HG03432 (cell line): ENCODE measurements at regions not wholly inside any gene's neighbourhood (a gene's known extent, or its start where the extent isn't known, plus 50 kb on each side); places are given as distances from the start of the nearest gene placed in this dataset.
A peak's percentile ranks its signal among the peaks of the same experiment; 100 is the strongest.
"Not testable (repeated sequence)": the region's sequence is repeated elsewhere in the genome, so short reads cannot be mapped to it uniquely, and the experiment has no call there.

Source experiments
- ATAC-seq: cut with Tn5 transposase; IDR thresholded peaks from one replicate; pipeline ENCODE4 v1.9.1; 2021; ENCODE audit warnings: mild to moderate bottlenecking, moderate library complexity; ENCODE audit not compliant: unreplicated experiment

DNA sequence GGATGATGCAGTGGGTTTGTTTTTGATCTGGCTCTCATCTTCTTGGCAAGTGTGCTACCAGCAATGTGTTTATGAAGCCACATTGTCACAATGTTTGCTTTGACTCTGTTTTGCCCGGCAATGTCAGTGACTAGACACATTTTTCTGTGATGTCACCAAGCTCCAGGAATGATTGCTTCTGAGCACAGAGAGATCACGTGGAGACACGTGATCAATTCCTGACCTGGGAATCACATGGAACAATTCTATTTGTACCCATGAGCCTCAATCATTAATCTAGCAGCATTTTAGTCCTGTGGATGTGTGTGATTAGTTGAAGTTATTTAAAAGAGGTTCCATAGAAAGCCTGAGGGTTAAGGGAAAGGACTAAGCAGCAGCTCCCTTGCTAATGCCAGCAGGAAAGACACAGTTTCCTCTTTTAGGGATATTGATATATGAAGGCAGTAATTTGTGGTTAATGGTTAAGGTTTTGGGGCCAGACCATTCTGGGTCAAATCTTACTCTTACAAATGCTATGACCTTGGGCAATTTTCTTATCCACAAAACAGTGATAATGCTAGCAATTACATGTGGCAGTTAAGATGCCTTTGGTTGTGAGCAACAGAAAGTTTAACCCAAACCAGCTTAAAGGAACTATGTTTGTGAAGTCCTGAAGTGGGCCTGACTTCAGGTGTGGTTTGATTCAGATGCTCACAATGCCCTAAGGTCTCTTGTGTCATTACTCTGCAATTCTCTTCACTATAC is 59.0 kb downstream of the FASLG start:
- no peak for ATAC-seq

DNA sequence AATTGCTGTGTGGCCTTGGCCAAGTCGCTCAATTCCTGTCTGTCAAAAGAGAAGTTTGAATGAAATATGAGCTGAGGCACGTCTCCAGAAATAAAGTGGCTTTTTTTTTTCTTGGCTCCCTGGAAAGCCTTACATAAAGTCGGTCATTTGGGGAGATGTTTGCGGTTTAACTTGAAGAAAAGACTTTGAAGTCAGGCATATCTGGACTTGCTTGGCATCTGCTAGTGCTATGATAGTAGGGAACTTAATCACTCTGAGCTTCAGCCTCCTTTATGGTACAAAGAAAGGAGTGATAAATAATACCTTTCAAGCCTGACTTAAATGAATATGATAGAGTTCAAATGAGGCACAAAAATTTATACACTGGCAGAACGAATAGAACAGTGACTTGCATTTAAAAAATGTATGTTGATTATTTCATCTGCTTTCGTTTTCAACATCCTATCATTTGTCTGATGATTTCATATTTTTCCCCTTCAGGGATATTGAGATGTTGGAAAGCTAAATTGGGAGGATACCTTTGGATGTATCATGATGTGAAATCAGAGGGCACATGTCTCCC is 60.2 kb downstream of the FASLG start:
- ATAC-seq = no peak

DNA sequence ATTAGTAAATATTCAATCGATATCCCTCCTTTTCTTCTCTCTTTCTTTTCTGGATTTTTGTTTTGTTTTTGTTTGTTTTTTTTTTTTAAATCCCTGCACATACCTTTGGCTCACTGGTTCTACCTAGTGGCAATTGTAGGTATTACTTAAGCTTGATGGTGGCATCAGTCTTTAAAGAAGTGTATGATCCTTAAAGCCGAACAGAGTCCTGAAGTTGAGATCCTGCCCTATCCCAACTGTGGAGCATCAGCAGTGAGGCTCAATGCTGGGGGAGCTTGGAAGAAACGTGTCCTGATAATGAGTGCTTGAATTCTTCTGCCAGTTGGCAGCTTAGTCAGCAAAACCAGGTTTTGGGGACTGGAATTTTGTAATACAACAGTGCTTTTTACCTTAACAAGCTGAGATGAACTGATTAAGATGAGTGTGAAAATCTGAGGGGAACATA is 60.8 kb downstream of the FASLG start:
- peak; percentile 51 for ATAC-seq

DNA sequence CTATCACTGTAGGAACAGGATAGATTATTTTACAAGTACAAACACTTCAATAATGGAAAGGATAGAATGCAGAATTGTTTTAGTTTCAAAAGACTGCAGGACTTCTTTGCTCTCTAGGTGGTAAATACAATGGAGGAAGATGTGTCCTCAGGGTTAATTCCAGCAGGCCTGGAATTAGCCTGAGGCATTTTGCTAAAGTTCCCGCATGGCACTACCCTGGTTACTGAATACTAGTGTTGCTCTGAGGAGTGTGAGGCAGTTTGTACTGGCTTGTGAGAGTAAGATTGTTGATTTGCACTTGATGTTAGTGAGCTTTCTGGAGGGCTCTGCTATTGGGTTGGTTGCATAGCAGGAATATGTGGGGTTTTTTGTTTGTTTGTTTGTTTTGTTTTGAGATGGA is 61.4 kb downstream of the FASLG start:
- ATAC-seq = no peak

- ATAC-seq = no peak
These were observed 64.3 kb downstream of the FASLG start for GRCh38 chr1:172723251-172723650.

- no peak for ATAC-seq
These were observed 65.3 kb downstream of the FASLG start for GRCh38 chr1:172724232-172724631.

DNA sequence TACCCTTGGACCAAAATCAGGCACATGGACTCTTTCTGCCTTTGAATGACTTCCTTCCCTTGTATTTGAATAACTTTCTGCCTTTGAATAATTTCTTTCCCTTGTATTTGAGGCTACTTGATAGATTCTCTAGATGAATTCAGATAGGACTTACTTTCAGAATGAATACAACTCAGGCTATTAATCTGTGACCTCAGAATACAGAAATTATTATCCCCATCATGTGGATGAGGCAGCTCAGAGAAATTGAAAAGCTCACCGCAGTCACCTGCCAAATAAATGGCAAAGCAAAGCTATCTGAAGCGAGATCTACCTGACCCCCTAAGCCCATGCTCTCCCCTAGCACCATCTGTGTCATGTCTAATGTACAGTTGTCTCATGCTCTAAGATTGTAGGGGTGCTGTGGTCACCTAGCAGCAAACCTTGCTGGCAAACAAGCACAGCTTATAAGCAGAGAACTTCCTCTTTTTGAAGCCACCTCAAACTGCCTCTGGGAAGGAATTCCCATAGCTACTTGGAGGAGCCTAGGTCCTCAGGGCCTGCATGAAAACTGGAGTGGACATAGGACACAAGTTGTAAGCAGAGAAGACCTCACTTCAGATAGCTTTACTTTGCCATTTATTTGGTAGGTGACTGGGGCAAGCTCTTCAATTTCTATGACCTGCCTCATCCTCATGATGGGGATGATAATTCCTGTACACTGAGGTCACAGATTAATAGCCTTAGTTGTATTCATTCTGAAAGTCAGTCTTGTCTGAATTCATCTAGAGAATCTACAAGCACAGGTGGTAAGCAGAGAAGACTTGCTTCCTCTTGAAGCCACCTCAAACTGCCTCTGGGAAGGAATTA is 66.1 kb downstream of the FASLG start:
- ATAC-seq = peak; percentile 92

DNA sequence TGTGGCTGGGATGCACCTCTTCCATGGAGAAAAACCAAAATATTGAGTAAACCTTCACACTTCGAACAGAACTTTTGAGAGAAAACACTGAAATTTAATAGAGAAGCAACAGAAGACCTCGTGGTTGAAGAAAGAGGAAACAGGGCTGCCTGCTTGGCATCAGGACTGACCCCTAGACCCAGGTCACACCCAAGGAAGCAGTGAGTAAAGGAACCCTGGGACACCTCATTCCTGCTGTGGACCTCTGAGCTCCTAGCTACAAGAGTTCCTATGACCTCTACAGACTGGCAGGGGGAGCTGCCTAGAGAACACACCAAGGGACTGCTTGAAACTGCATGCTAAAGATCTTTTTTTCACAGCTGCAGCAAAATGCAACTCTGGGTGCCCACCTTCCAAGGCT is 67.8 kb downstream of the FASLG start:
- ATAC-seq = no peak

- no peak for ATAC-seq
These were observed 68.5 kb downstream of the FASLG start for GRCh38 chr1:172727275-172727857.

GRCh38 chr1:172727956-172728603 is 69.2 kb downstream of the FASLG start:
- no peak for ATAC-seq

- ATAC-seq = not testable (repeated sequence)
These were observed 69.8 kb downstream of the FASLG start for GRCh38 chr1:172728705-172729104.

- no peak for ATAC-seq
These were observed 73.5 kb downstream of the FASLG start for GRCh38 chr1:172732427-172732826.

GRCh38 chr1:172733815-172734214 is 74.9 kb downstream of the FASLG start:
- no peak for ATAC-seq

GRCh38 chr1:172738389-172738788 is 79.5 kb downstream of the FASLG start:
- no peak for ATAC-seq

DNA sequence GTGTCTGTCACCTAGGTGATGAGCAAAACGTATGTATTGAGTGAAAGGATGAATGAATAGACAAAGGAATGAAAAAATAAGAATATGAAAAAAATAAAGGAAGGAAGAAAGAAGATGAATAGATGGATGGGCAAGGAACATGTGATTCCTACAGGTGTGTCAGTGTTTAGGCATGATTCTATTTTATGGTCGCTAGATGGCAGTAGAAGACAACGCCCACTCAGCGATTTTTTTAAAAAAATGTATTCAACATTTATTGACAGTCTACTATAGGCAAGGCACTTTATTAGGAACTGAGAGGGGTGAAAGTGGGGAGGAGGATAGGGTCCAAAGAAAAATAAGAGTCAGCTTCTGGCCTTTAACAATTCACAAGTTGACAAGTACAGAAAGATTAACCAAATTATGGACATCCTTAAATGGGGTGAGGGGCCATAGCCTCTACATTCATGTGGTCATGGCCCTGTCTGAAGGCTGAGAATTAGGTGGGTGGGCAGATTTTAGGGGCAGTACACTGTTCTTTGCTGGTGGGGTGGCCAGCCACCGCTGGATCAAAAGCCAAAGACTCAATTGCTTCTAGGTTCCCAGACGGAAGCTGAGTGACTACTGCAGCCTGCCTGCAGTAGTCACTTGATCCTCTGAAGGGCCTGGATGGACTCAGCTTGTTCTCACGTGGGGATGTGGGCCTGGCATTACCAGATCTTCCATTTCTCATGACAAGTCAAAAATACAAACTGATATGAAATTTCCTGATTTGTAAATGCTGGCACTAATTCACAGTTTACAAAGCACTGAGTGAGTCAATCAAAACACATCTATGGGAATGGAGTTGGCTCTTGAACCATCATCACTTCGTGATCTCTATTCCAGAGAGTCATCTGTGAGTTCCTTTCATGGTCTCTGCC is 83.9 kb downstream of the FASLG start:
- no peak for ATAC-seq

GRCh38 chr1:172745014-172745413 is 86.1 kb downstream of the FASLG start:
- ATAC-seq = peak; percentile 73

- ATAC-seq = peak; percentile 86
These were observed 87.4 kb downstream of the FASLG start for GRCh38 chr1:172746091-172746949.

DNA sequence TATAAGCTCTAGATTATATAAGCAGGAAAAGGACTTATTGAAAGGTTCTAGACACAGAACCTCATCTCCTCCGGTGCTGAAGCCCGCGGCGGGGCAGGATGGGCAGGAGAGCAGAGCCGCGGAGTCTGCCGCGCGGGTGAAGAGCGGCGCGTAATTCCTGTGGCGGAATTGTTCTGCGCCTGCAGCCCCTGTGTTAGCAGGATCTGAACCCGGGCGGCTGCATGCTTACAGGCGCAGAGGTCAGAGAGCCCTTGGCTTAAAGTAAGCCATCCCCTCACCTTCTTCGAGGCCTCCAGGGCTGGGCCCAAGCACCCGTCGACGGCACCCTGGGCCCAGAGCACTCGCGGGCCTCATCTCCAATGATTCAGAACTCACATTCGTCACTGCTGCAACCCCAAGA is 89.3 kb downstream of the FASLG start:
- ATAC-seq = no peak

GRCh38 chr1:172751683-172752082 is 92.8 kb downstream of the FASLG start:
- no peak for ATAC-seq
